ENCODE measurements at regions not wholly inside any gene's neighbourhood (a gene's known extent, or its start where the extent isn't known, plus 50 kb on each side); places are given as distances from the start of the nearest gene placed in this dataset.

DNA sequence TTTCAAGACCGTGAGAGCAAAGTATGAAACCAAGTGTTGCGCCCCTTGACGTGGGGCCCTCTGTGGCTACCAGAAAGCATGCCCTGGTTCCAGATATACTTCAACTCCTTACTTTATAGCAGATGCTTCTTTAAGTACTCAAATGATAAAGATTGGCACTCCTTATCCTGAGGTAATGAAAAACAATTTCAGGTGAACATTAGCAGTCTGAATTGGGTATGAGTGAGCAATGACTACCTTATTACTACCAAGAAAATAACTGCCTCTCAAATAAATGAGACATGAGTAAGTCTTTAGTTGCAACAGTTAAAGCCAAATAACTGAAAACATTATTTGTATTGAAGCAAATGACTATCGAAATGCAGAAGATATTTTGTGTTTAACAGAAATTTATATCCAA, 408.7 kb downstream of the MMUT start:
- TF ChIP-seq CEBPB (IDR thresholded peaks at IDR 0.05) (no peak), RAD21 (IDR thresholded peaks at IDR 0.05; ENCODE audit: low read depth) (no peak), TCF12 (IDR thresholded peaks at IDR 0.05; ENCODE audit: low read depth) (no peak), NFIC (IDR thresholded peaks at IDR 0.05) (no peak), EGR1 (IDR thresholded peaks at IDR 0.05) (no peak), EP300 (IDR thresholded peaks at IDR 0.05; ENCODE audit: borderline replicate concordance) (no peak), CREB1 (IDR thresholded peaks at IDR 0.05; ENCODE audit: low read depth) (no peak), ZBTB7A (IDR thresholded peaks at IDR 0.05; ENCODE audit: low read depth) (no peak)
- TF ChIP-seq, protein P1, sequence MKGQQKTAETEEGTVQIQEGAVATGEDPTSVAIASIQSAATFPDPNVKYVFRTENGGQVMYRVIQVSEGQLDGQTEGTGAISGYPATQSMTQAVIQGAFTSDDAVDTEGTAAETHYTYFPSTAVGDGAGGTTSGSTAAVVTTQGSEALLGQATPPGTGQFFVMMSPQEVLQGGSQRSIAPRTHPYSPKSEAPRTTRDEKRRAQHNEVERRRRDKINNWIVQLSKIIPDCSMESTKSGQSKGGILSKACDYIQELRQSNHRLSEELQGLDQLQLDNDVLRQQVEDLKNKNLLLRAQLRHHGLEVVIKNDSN (IDR thresholded peaks at IDR 0.05): no peak
- TF ChIP-seq, protein P2, sequence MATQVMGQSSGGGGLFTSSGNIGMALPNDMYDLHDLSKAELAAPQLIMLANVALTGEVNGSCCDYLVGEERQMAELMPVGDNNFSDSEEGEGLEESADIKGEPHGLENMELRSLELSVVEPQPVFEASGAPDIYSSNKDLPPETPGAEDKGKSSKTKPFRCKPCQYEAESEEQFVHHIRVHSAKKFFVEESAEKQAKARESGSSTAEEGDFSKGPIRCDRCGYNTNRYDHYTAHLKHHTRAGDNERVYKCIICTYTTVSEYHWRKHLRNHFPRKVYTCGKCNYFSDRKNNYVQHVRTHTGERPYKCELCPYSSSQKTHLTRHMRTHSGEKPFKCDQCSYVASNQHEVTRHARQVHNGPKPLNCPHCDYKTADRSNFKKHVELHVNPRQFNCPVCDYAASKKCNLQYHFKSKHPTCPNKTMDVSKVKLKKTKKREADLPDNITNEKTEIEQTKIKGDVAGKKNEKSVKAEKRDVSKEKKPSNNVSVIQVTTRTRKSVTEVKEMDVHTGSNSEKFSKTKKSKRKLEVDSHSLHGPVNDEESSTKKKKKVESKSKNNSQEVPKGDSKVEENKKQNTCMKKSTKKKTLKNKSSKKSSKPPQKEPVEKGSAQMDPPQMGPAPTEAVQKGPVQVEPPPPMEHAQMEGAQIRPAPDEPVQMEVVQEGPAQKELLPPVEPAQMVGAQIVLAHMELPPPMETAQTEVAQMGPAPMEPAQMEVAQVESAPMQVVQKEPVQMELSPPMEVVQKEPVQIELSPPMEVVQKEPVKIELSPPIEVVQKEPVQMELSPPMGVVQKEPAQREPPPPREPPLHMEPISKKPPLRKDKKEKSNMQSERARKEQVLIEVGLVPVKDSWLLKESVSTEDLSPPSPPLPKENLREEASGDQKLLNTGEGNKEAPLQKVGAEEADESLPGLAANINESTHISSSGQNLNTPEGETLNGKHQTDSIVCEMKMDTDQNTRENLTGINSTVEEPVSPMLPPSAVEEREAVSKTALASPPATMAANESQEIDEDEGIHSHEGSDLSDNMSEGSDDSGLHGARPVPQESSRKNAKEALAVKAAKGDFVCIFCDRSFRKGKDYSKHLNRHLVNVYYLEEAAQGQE (IDR thresholded peaks at IDR 0.05; ENCODE audit: low read depth): no peak

All from Ishikawa (cell line).